Activated B cell treated with CpG ODN at 0.5 μM for 24 hours (primary cell): ENCODE measurements at regions not wholly inside any gene's neighbourhood (a gene's known extent, or its start where the extent isn't known, plus 50 kb on each side); places are given as distances from the start of the nearest gene placed in this dataset.

ENCODE experiments used
- ATAC-seq: fragments of 200-7000 bp; cut with Tn5 transposase; one replicate; pipeline ENCODE4 v1.10.0; 2021; ENCODE audit warnings: low read depth, mild to moderate bottlenecking, moderate library complexity
- CTCF ChIA-PET: fragments of 350-600 bp; sonication (Branson Sonifier 250); formaldehyde crosslinking; loops from one replicate; lab custom pipeline; 2021; ENCODE audit warnings: antibody characterized with exemption; lab: Charles Lee
- POLR2A ChIA-PET: fragments of 350-600 bp; sonication (Branson Sonifier 250); formaldehyde crosslinking; loops from one replicate; lab custom pipeline; 2021; ENCODE audit warnings: antibody characterized with exemption; lab: Charles Lee
- DNase-seq: peaks from one replicate; pipeline ENCODE4 v3.0.0; 2022
- H3K27ac Mint-ChIP-seq: one replicate; pipeline ENCODE4 v1.8.0; 2020; ENCODE audit warnings: mixed read lengths
- H3K27me3 Mint-ChIP-seq: one replicate; pipeline ENCODE4 v1.8.0; 2021; ENCODE audit warnings: mixed read lengths
- H3K36me3 Mint-ChIP-seq: one replicate; pipeline ENCODE4 v1.8.0; 2021; ENCODE audit warnings: low read depth, mixed read lengths
- H3K4me1 Mint-ChIP-seq: one replicate; pipeline ENCODE4 v1.8.0; 2021; ENCODE audit warnings: mixed read lengths
- H3K4me3 Mint-ChIP-seq: one replicate; pipeline ENCODE4 v1.8.0; 2020; ENCODE audit warnings: mild to moderate bottlenecking, mixed read lengths
- H3K9me3 Mint-ChIP-seq: one replicate; pipeline ENCODE4 v1.8.0; 2020; ENCODE audit warnings: mixed read lengths
- CTCF ChIP-seq: fragments of 200-600 bp; IDR thresholded peaks from one replicate; pipeline ENCODE4 v1.8.0; 2022; ENCODE audit warnings: antibody characterized with exemption, mild to moderate bottlenecking
- intact Hi-C: fragments of 100-400 bp; cut with micrococcal nuclease; formaldehyde crosslinking; loops from one replicate; pipeline ENCODE4 v1.15.1; 2024

- no peak for TF ChIP-seq CTCF
- no peak for ATAC-seq
- CTCF ChIA-PET: no interaction called here
- Mint-ChIP-seq H3K27ac (no peak overlapping the region), H3K27me3 (no peaks in the 10 kb centered on the region), H3K9me3 (no peaks in the 10 kb centered on the region), H3K4me3 (no peak overlapping the region), H3K4me1 (no peaks in the 10 kb centered on the region), H3K36me3 (no peaks in the 10 kb centered on the region)
- DNase-seq: no peak
- intact Hi-C loops: no loop called here
- POLR2A ChIA-PET: no interaction called here
Observed at GRCh38 chr1:98323906-98324358, 337.6 kb upstream of the SNX7 start.

- DNase-seq (no peak), ATAC-seq (no peak)
- intact Hi-C loops: no loop called here
- POLR2A ChIA-PET: no interaction called here
- no peak for TF ChIP-seq CTCF
- no peaks in the 10 kb centered on the region for H3K27me3 Mint-ChIP-seq
- no peaks in the 10 kb centered on the region for H3K4me1 Mint-ChIP-seq
- H3K36me3 Mint-ChIP-seq: no peaks in the 10 kb centered on the region
- H3K4me3 Mint-ChIP-seq: no peak overlapping the region
- no peaks in the 10 kb centered on the region for H3K9me3 Mint-ChIP-seq
- CTCF ChIA-PET: no interaction called here
- H3K27ac Mint-ChIP-seq: no peak overlapping the region
Observed at GRCh38 chr1:98323388-98323787, 338.1 kb upstream of the SNX7 start.

- H3K4me3 Mint-ChIP-seq: no peak overlapping the region
- no peaks in the 10 kb centered on the region for H3K9me3 Mint-ChIP-seq
- CTCF ChIA-PET: no interaction called here
- intact Hi-C loops: no loop called here
- H3K36me3 Mint-ChIP-seq: no peaks in the 10 kb centered on the region
- no peak for TF ChIP-seq CTCF
- H3K27ac Mint-ChIP-seq: no peak overlapping the region
- DNase-seq (no peak), ATAC-seq (no peak)
- no peaks in the 10 kb centered on the region for H3K4me1 Mint-ChIP-seq
- POLR2A ChIA-PET: no interaction called here
- H3K27me3 Mint-ChIP-seq: no peaks in the 10 kb centered on the region
Observed at GRCh38 chr1:98322966-98323365, 338.6 kb upstream of the SNX7 start.

- intact Hi-C loops: no loop called here
- CTCF ChIA-PET: no interaction called here
- Mint-ChIP-seq H3K27me3 (no peaks in the 10 kb centered on the region), H3K9me3 (no peaks in the 10 kb centered on the region), H3K4me3 (no peak overlapping the region), H3K4me1 (no peaks in the 10 kb centered on the region), H3K36me3 (no peaks in the 10 kb centered on the region), H3K27ac (no peak overlapping the region)
- no peak for TF ChIP-seq CTCF
- no peak for DNase-seq
- no peak for ATAC-seq
- POLR2A ChIA-PET: no interaction called here
Observed at GRCh38 chr1:98322086-98322485, 339.4 kb upstream of the SNX7 start.

- Mint-ChIP-seq H3K4me3 (no peak overlapping the region), H3K36me3 (no peaks in the 10 kb centered on the region), H3K27ac (no peak overlapping the region), H3K27me3 (no peaks in the 10 kb centered on the region), H3K4me1 (no peaks in the 10 kb centered on the region), H3K9me3 (no peaks in the 10 kb centered on the region)
- no peak for TF ChIP-seq CTCF
- CTCF ChIA-PET: no interaction called here
- POLR2A ChIA-PET: no interaction called here
- no peak for ATAC-seq
- intact Hi-C loops: no loop called here
- DNase-seq: no peak
Observed at GRCh38 chr1:98321191-98321590, 340.3 kb upstream of the SNX7 start.
